ENCODE measurements at regions not wholly inside any gene's neighbourhood (a gene's known extent, or its start where the extent isn't known, plus 50 kb on each side); places are given as distances from the start of the nearest gene placed in this dataset.

DNA sequence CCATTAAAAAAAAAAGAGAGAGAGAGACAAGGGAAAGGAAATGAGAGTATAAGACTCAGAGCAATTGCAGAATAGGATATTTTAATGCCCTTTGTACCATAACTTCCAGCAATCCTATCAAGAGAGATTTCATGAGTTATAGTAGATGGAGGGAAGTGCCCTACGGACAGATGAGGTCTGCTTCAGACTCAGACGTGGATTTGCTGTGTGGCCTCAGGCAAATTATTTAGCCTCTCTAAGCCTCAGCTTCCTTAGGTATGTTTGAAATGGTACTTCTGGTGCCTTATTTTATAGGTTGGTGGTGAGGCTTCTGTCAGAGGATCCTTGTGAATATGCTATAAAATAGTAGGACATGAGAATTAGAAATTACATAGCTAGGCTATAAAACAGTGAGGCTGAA lies 448.2 kb downstream of the EDEM1 start:
- intact Hi-C loops (cut with DNase I; ENCODE audit: low total_unique reads) = loop anchor here (5.0 kb wide), 1 partner anchor 1602 kb away; no protein-coding TSS in a partner anchor
- 58% methylated on average over 2 of the region's 2 CpGs for WGBS, 2 donors
- DNase-seq (ENCODE audit: low spot score in 2 of 2) = no peak
- TF ChIP-seq, protein P1, sequence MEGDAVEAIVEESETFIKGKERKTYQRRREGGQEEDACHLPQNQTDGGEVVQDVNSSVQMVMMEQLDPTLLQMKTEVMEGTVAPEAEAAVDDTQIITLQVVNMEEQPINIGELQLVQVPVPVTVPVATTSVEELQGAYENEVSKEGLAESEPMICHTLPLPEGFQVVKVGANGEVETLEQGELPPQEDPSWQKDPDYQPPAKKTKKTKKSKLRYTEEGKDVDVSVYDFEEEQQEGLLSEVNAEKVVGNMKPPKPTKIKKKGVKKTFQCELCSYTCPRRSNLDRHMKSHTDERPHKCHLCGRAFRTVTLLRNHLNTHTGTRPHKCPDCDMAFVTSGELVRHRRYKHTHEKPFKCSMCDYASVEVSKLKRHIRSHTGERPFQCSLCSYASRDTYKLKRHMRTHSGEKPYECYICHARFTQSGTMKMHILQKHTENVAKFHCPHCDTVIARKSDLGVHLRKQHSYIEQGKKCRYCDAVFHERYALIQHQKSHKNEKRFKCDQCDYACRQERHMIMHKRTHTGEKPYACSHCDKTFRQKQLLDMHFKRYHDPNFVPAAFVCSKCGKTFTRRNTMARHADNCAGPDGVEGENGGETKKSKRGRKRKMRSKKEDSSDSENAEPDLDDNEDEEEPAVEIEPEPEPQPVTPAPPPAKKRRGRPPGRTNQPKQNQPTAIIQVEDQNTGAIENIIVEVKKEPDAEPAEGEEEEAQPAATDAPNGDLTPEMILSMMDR (IDR thresholded peaks at IDR 0.05) = no peak
- TF ChIP-seq POLR2A (IDR thresholded peaks at IDR 0.05) = no peak
- no peak overlapping the region for H3K4me3 ChIP-seq (ENCODE audit: low read depth, poor library complexity, severe bottlenecking)

DNA sequence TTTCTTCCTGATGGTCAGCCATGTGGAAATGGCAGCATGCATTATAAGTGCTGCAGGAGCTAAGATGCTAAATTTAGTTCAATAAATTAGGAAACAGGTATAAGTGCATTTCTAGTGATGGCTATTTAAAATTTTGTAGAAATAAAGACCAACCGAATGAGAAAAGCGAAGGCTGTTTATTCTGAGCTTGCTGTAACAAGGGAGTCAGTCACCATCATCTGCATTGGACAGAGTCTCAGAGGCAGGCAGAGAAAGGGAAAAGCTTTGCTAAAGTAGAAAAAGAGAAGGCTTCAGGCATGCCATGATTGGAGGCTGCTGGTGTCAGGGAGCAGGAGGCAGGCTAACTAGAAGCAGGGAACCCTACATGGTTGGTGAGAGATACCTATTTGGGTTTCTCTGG lies 451.0 kb downstream of the EDEM1 start:
- intact Hi-C loops (cut with DNase I; ENCODE audit: low total_unique reads) = loop anchor here (5.0 kb wide), 1 partner anchor 1599 kb away; no protein-coding TSS in a partner anchor
- 95 to 97% methylated on average over 2 of the region's 2 CpGs for WGBS, 2 donors
- no peak for TF ChIP-seq POLR2A (IDR thresholded peaks at IDR 0.05)
- TF ChIP-seq, protein P1 (IDR thresholded peaks at IDR 0.05) = no peak
- DNase-seq (ENCODE audit: low spot score in 2 of 2) = no peak
- H3K4me3 ChIP-seq (ENCODE audit: low read depth, poor library complexity, severe bottlenecking) = no peak overlapping the region

DNA sequence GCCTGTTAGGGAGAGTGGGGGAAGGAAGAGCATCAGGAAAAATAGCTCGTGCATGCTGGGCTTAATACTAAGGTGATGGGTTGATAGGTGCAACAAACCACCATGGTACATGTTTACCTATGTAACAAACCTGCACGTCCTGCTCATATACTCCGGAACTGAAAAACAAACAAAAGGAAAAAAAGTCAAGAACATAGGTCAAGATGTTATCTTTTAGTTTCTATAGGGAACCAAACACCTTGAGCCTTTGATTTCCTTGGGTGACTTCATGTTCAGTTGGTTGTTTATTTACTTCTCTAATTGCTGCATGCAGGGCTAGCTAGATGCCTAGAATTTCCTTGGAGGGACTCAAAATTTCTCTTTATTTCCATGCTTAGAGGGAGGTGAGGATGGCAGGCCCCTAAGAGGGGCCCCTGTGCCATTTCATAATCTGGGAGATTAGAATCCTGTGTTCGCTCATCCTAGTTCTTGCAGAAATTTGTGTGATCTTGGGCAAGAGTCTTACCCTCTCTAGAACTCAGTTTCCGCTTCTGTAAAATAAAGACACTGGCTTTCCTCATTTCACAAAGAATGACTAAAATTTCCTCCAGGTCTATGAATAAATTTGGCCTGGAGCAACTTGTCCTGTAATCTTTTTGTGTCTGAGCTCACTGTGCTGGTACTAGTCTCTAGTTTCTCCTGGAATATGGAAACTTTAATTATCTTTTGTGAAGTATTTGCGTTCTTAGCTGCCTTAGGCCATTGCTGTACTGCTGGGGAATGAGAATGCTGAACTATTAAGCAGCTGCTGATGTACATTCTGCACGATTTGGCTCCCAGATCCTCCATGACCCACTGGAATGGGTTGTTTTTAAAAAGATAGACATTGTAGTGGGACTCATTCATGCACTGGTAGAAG lies 457.5 kb downstream of the EDEM1 start:
- TF ChIP-seq, protein P1 (IDR thresholded peaks at IDR 0.05) = no peak
- no peak for TF ChIP-seq POLR2A (IDR thresholded peaks at IDR 0.05)
- WGBS, 2 donors = 68 to 71% methylated on average over 7 of the region's 7 CpGs
- intact Hi-C loops (cut with DNase I; ENCODE audit: low total_unique reads) = no loop called here
- DNase-seq (ENCODE audit: low spot score in 2 of 2) = no peak
- no peak overlapping the region for H3K4me3 ChIP-seq (ENCODE audit: low read depth, poor library complexity, severe bottlenecking)

DNA sequence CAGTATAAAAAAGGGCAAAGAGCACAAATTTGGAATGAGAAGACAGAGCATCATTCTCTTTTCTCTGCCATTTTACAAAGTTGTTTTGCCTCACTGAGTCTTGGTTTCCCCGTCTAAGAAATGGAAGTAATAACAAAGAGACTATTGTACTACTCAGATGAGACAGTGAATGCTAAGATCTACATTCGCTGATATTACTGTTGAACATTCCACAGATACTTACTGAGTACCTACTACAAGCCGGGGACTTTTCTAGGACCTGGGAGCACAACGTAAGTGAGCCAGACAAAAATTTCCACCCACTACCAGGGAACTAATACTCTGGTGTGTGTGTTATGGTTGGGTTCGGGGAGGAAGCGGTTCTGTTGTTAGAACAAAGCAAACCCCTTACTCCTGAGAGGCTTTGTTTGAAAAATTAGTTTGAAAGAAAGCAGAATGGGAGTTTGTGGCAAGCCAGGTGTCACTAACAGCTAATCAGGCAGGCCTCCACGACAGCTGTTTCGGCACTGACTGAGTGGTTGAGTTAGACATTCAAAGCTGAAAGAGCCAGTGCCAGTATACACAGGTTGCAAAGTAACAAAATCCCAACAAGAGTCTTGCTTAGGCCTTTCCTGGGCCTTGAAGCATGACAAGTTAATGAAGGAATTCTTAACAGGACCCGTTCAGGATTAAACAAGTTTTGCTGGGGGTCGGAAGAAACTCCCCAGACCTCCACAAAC lies 458.3 kb downstream of the EDEM1 start:
- no peak for DNase-seq (ENCODE audit: low spot score in 2 of 2)
- intact Hi-C loops (cut with DNase I; ENCODE audit: low total_unique reads) = no loop called here
- H3K4me3 ChIP-seq (ENCODE audit: low read depth, poor library complexity, severe bottlenecking) = no peak overlapping the region
- TF ChIP-seq, protein P1 (IDR thresholded peaks at IDR 0.05) = no peak
- no peak for TF ChIP-seq POLR2A (IDR thresholded peaks at IDR 0.05)
- WGBS, 2 donors = 66 to 69% methylated on average over 10 of the region's 10 CpGs

DNA sequence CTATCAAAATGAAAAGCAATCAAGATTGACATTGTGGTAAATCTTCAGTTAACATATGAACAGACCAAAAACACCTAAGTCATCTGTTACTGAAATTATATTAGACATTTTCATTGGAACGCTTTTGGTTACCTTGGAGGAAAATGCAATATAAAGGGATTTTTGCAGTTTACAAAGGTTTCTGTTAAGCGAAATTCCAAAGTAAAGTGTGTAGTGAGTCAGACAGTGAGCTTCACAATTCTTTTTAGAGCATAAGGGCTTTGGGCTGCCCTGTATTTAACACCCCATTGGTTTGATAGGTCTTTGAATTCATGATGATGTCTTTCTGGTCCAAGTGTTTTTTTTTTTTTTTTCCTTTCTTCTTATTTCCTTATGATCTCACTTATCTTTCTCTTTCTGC lies 462.8 kb downstream of the EDEM1 start:
- DNase-seq (ENCODE audit: low spot score in 2 of 2) = no peak
- TF ChIP-seq POLR2A (IDR thresholded peaks at IDR 0.05) = no peak
- TF ChIP-seq, protein P1 (IDR thresholded peaks at IDR 0.05) = no peak
- H3K4me3 ChIP-seq (ENCODE audit: low read depth, poor library complexity, severe bottlenecking) = no peak overlapping the region
- 65 to 83% methylated on average over 2 of the region's 2 CpGs for WGBS, 2 donors
- intact Hi-C loops (cut with DNase I; ENCODE audit: low total_unique reads) = no loop called here
